ENCODE measurements at regions not wholly inside any gene's neighbourhood (a gene's known extent, or its start where the extent isn't known, plus 50 kb on each side); places are given as distances from the start of the nearest gene placed in this dataset.
A peak's percentile ranks its signal among the peaks of the same experiment; 100 is the strongest.

- TF ChIP-seq, protein P1, sequence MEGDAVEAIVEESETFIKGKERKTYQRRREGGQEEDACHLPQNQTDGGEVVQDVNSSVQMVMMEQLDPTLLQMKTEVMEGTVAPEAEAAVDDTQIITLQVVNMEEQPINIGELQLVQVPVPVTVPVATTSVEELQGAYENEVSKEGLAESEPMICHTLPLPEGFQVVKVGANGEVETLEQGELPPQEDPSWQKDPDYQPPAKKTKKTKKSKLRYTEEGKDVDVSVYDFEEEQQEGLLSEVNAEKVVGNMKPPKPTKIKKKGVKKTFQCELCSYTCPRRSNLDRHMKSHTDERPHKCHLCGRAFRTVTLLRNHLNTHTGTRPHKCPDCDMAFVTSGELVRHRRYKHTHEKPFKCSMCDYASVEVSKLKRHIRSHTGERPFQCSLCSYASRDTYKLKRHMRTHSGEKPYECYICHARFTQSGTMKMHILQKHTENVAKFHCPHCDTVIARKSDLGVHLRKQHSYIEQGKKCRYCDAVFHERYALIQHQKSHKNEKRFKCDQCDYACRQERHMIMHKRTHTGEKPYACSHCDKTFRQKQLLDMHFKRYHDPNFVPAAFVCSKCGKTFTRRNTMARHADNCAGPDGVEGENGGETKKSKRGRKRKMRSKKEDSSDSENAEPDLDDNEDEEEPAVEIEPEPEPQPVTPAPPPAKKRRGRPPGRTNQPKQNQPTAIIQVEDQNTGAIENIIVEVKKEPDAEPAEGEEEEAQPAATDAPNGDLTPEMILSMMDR (optimal IDR thresholded peaks at IDR 0.05 in 1 of 3, IDR thresholded peaks at IDR 0.05 in 1 of 3, conservative IDR thresholded peaks at IDR 0.05 in 1 of 3; ENCODE audit: extremely low read depth in 1 of 3, insufficient read depth in 2 of 3, low read length in 3 of 3) = peak in 2 of 3 experiments; percentile 60 to 63
- no peak for TF ChIP-seq EZH2 (IDR thresholded peaks at IDR 0.05; ENCODE audit: low read length)
Measured at GRCh38 chr1:47529520-47530098, 91.8 kb downstream of the FOXD2 start.
